IMR-90 (cell line): ENCODE measurements at regions not wholly inside any gene's neighbourhood (a gene's known extent, or its start where the extent isn't known, plus 50 kb on each side); places are given as distances from the start of the nearest gene placed in this dataset.

Experiments used
- ATAC-seq: fragments of 200-7000 bp; cut with Tn5 transposase; 2 replicates; pipeline ENCODE4 v1.9.1; 2020; ENCODE audit warnings: low read depth, mild to moderate bottlenecking, moderate library complexity
- BruUV-seq: library from RNA; stranded (reverse); fragments of 400-500 nt; replicated peaks from 2 replicates; lab custom pipeline; 2021; lab: Mats Ljungman, UMichigan
- CTCF ChIA-PET: fragments of 300-600 bp; formaldehyde crosslinking; extraction: SDS; loops from one replicate; lab custom pipeline; 2021; ENCODE audit warnings: antibody characterized with exemption; lab: Yijun Ruan, JAX
- POLR2A ChIA-PET: fragments of 300-600 bp; sonication (Branson Sonifier 250); formaldehyde crosslinking; loops from one replicate; lab custom pipeline; 2022; ENCODE audit warnings: antibody characterized with exemption; ENCODE audit not compliant: unreplicated experiment; lab: Charles Lee
- DNase-seq: peaks from one replicate; pipeline ENCODE4 v3.0.0; 2013
- H2AFZ ChIP-seq: replicated peaks from 2 replicates; pipeline ENCODE3; 2013; ENCODE audit warnings: low read length, mild to moderate bottlenecking; ENCODE audit not compliant: poor library complexity
- H2AK5ac ChIP-seq: 2 replicates; pipeline ENCODE4 v1.6.1; 2013; ENCODE audit warnings: low read depth, low read length, inconsistent platforms
- H2AK9ac ChIP-seq: replicated peaks from 2 replicates; pipeline ENCODE3; 2013; ENCODE audit warnings: mild to moderate bottlenecking, low read depth, low read length, moderate library complexity; ENCODE audit not compliant: poor library complexity
- H2BK120ac ChIP-seq: 2 replicates; pipeline ENCODE4 v1.6.1; 2013; ENCODE audit warnings: low read depth, low read length, inconsistent platforms
- H2BK15ac ChIP-seq: 3 replicates; pipeline ENCODE4 v1.6.1; 2013; ENCODE audit warnings: low read depth, low read length, inconsistent platforms
- H2BK20ac ChIP-seq: 2 replicates; pipeline ENCODE4 v1.6.1; 2013; ENCODE audit warnings: low read depth, mild to moderate bottlenecking, inconsistent platforms, low read length, moderate library complexity
- H2BK5ac ChIP-seq: 2 replicates; pipeline ENCODE4 v1.6.1; 2013; ENCODE audit warnings: mild to moderate bottlenecking, low read depth, low read length, inconsistent platforms; ENCODE audit not compliant: poor library complexity, severe bottlenecking
- H3K14ac ChIP-seq: replicated peaks from 2 replicates; pipeline ENCODE4 v1.6.1; 2013; ENCODE audit warnings: low read depth, low read length, inconsistent platforms
- H3K18ac ChIP-seq: 2 replicates; pipeline ENCODE4 v1.6.1; 2013; ENCODE audit warnings: low read depth, low read length, control low read depth
- H3K23ac ChIP-seq: 2 replicates; pipeline ENCODE4 v1.6.1; 2013; ENCODE audit warnings: low read depth, low read length, inconsistent platforms
- H3K27ac ChIP-seq: 2 replicates; pipeline ENCODE4 v1.5.1; 2013; ENCODE audit warnings: mild to moderate bottlenecking, control low read depth, low read length; ENCODE audit not compliant: insufficient read depth
- H3K27me3 ChIP-seq: 2 replicates; pipeline ENCODE4 v1.6.1; 2013; ENCODE audit warnings: low read length; ENCODE audit not compliant: control insufficient read depth, insufficient read depth
- H3K36me3 ChIP-seq: 2 replicates; pipeline ENCODE4 v1.6.1; 2013; ENCODE audit warnings: low read length, mixed read lengths; ENCODE audit not compliant: control insufficient read depth, insufficient read depth
- H3K4ac ChIP-seq: 2 replicates; pipeline ENCODE4 v1.6.1; 2013; ENCODE audit warnings: low read depth, low read length, inconsistent platforms
- H3K4me1 ChIP-seq: 2 replicates; pipeline ENCODE4 v1.6.1; 2013; ENCODE audit warnings: low read length, mixed read lengths; ENCODE audit not compliant: control insufficient read depth, insufficient read depth
- H3K4me2 ChIP-seq: 2 replicates; pipeline ENCODE4 v1.6.1; 2013; ENCODE audit warnings: low read depth, mild to moderate bottlenecking, control low read depth, low read length, moderate library complexity
- H3K4me3 ChIP-seq: 2 replicates; pipeline ENCODE4 v1.5.1; 2013; ENCODE audit warnings: low read depth, mild to moderate bottlenecking, control low read depth, low read length, moderate library complexity; ENCODE audit not compliant: insufficient read depth
- H3K56ac ChIP-seq: 2 replicates; pipeline ENCODE4 v1.6.1; 2013; ENCODE audit warnings: low read length, inconsistent platforms; ENCODE audit not compliant: insufficient read depth; ENCODE audit errors: extremely low read depth
- H3K79me1 ChIP-seq, 2 experiments: 2 replicates each; pipeline ENCODE4 v1.6.1; 2013; ENCODE audit warnings: low read length in 2 of 2, inconsistent platforms in 1 of 2, low read depth in 1 of 2
- H3K9ac ChIP-seq: 2 replicates; pipeline ENCODE4 v1.6.1; 2013; ENCODE audit warnings: low read depth, low read length, control low read depth
- H3K9me1 ChIP-seq: 2 replicates; pipeline ENCODE4 v1.6.1; 2013; ENCODE audit warnings: low read length, inconsistent platforms; ENCODE audit not compliant: insufficient read depth
- H3K9me3 ChIP-seq: 2 replicates; pipeline ENCODE4 v1.6.1; 2013; ENCODE audit warnings: low read length; ENCODE audit not compliant: control insufficient read depth, insufficient read depth
- H4K20me1 ChIP-seq: 2 replicates; pipeline ENCODE4 v1.6.1; 2013; ENCODE audit warnings: low read length, inconsistent platforms; ENCODE audit not compliant: insufficient read depth
- H4K5ac ChIP-seq: 2 replicates; pipeline ENCODE4 v1.6.1; 2013; ENCODE audit warnings: mild to moderate bottlenecking, low read depth, low read length, control low read depth
- H4K8ac ChIP-seq, 2 experiments: 2 replicates each; pipeline ENCODE4 v1.6.1; 2013; ENCODE audit warnings: low read depth in 2 of 2, low read length in 2 of 2, control low read depth in 1 of 2, inconsistent platforms in 1 of 2
- H4K91ac ChIP-seq: 2 replicates; pipeline ENCODE4 v1.6.1; 2013; ENCODE audit warnings: low read depth, low read length, inconsistent platforms; ENCODE audit not compliant: insufficient read depth
- NFE2L2 ChIP-seq: fragments of 150-350 bp; IDR thresholded peaks from 2 replicates; pipeline ENCODE4 v1.6.1; 2016; ENCODE audit warnings: low read depth, mild to moderate bottlenecking, low read length
- WGBS, 2 experiments: methylation state at CpG; one replicate each; pipeline versions ENCODE4 v1.1.5 to v1.1.7; 2013; ENCODE audit warnings: missing lambda C conversion rate in 2 of 2; ENCODE audit not compliant: insufficient read length in 1 of 2; ENCODE audit errors: extremely low coverage in 2 of 2; 5-methylcytosine and 5-hydroxymethylcytosine counted together
- dilution Hi-C: fragments of 300-500 bp; cut with HindIII; formaldehyde crosslinking; loops from one replicate; pipeline ENCODE4 v1.14.3; 2018; ENCODE audit warnings: low sequenced_read_pairs; ENCODE audit not compliant: unreplicated experiment
- in situ Hi-C: fragments of 300-500 bp; cut with MboI; formaldehyde crosslinking; loops from 3 replicates; pipeline ENCODE4 v1.14.3; 2019; ENCODE audit warnings: low sequenced_read_pairs, inconsistent platforms, mixed read lengths
- intact Hi-C: fragments of 100-400 bp; cut with micrococcal nuclease; formaldehyde crosslinking; loops from 2 replicates; pipeline ENCODE4 v1.10.0; 2022

- H3K14ac ChIP-seq, result no peak overlapping the region
- H2BK5ac ChIP-seq, result no peak overlapping the region
- H3K4me1 ChIP-seq, result peaks cover 19% of the 10 kb centered on the region
- peak overlapping the region; percentile 2; the same call in 1 of the 2 replicates for H2BK120ac ChIP-seq
- no peaks in the 10 kb centered on the region for H3K27me3 ChIP-seq
- no peak overlapping the region for H2AK9ac ChIP-seq
- DNase-seq (no peak), ATAC-seq (no peak)
- no peak overlapping the region for H4K5ac ChIP-seq
- peak overlapping the region; percentile 15; the same call in 1 of the 2 replicates for H2BK20ac ChIP-seq
- no peaks in the 10 kb centered on the region for H3K79me1 ChIP-seq
- H2AK5ac ChIP-seq, result no peak overlapping the region
- H3K23ac ChIP-seq, result no peak overlapping the region
- no CpG with 5 or more reads among the region's 2 CpGs for WGBS, 2 experiments
- CTCF ChIA-PET, result interaction anchor here (1.2 kb wide), 1 partner anchor 10 kb away, joined by 3 read pairs; no protein-coding TSS in a partner anchor
- dilution Hi-C loops, result no loop called here
- H3K4me3 ChIP-seq, result no peak overlapping the region
- no peak overlapping the region for H3K9ac ChIP-seq
- H3K4me2 ChIP-seq, result no peak overlapping the region
- in situ Hi-C loops, result no loop called here
- H3K18ac ChIP-seq, result no peak overlapping the region
- no peaks in the 10 kb centered on the region for H4K20me1 ChIP-seq
- H3K27ac ChIP-seq, result no peak overlapping the region
- intact Hi-C loops, result no loop called here
- POLR2A ChIA-PET, result no interaction called here
- TF ChIP-seq NFE2L2, result no peak
- H3K9me3 ChIP-seq, result no peaks in the 10 kb centered on the region
- no peak overlapping the region for H3K4ac ChIP-seq
- H4K91ac ChIP-seq, result no peak overlapping the region
- peaks cover 13% of the 10 kb centered on the region for H3K9me1 ChIP-seq
- no peak overlapping the region for H2BK15ac ChIP-seq
- H3K36me3 ChIP-seq, result no peaks in the 10 kb centered on the region
- no peak overlapping the region for H2AFZ ChIP-seq
- no peak overlapping the region for H4K8ac ChIP-seq
- H3K56ac ChIP-seq, result no peak overlapping the region
- BruUV-seq, result no TSS peak
These were observed 107.9 kb downstream of the RPL22L1 start for GRCh38 chr3:170762064-170762463.
